Fibroblast of lung (primary cell): ENCODE measurements at regions not wholly inside any gene's neighbourhood (a gene's known extent, or its start where the extent isn't known, plus 50 kb on each side); places are given as distances from the start of the nearest gene placed in this dataset.

Source experiments
- DNase-seq, 2 donors: peaks; one replicate each; pipeline versions ENCODE4 v3.0.0 to v3.0.0-alpha.2; 2010; ENCODE audit warnings: low read depth in 2 of 2
- H2AFZ ChIP-seq: 2 replicates; pipeline ENCODE4 v1.5.1; 2012; ENCODE audit warnings: low read length, control low read depth, inconsistent platforms
- H3K27ac ChIP-seq: 2 replicates; pipeline ENCODE4 v1.5.1; 2011; ENCODE audit warnings: low read length, control low read depth; ENCODE audit not compliant: insufficient read depth
- H3K27me3 ChIP-seq: 2 replicates; pipeline ENCODE4 v1.5.1; 2011; ENCODE audit warnings: mild to moderate bottlenecking, low read length; ENCODE audit not compliant: control insufficient read depth, insufficient read depth
- H3K36me3 ChIP-seq: 2 replicates; pipeline ENCODE4 v1.5.1; 2011; ENCODE audit warnings: low read length; ENCODE audit not compliant: control insufficient read depth, insufficient read depth
- H3K4me1 ChIP-seq: 2 replicates; pipeline ENCODE4 v1.5.1; 2011; ENCODE audit warnings: low read length; ENCODE audit not compliant: control insufficient read depth, insufficient read depth; ENCODE audit errors: extremely low read depth
- H3K4me2 ChIP-seq: 2 replicates; pipeline ENCODE4 v1.5.1; 2011; ENCODE audit warnings: low read length, control low read depth; ENCODE audit not compliant: insufficient read depth; ENCODE audit errors: extremely low read depth
- H3K4me3 ChIP-seq, 4 experiments: fragments of 200-600 bp in 1 of 4; sonication (generic) in 1 of 4; replicated peaks in 1 of 4; 2 replicates each; pipeline ENCODE4 v1.5.1; 2011 to 2016; ENCODE audit warnings: low read length in 4 of 4, low read depth in 3 of 4, mild to moderate bottlenecking in 3 of 4, control low read depth in 2 of 4, inconsistent platforms in 1 of 4, mixed read lengths in 1 of 4; ENCODE audit not compliant: insufficient read depth in 1 of 4; ENCODE audit errors: control extremely low read depth in 1 of 4
- H3K79me2 ChIP-seq: 2 replicates; pipeline ENCODE4 v1.5.1; 2012; ENCODE audit warnings: mild to moderate bottlenecking, low read length, inconsistent platforms; ENCODE audit not compliant: control insufficient read depth, insufficient read depth
- H3K9ac ChIP-seq: 2 replicates; pipeline ENCODE4 v1.5.1; 2011; ENCODE audit warnings: mild to moderate bottlenecking, low read length, control low read depth; ENCODE audit not compliant: insufficient read depth
- H3K9me3 ChIP-seq: 2 replicates; pipeline ENCODE4 v1.5.1; 2012; ENCODE audit warnings: low read depth, low read length; ENCODE audit not compliant: control insufficient read depth, insufficient read depth
- H4K20me1 ChIP-seq: 2 replicates; pipeline ENCODE4 v1.5.1; 2011; ENCODE audit warnings: low read length; ENCODE audit not compliant: control insufficient read depth, insufficient read depth; ENCODE audit errors: extremely low read depth
- EZH2 ChIP-seq: IDR thresholded peaks from 2 replicates; pipeline ENCODE4 v1.5.1; 2012; ENCODE audit warnings: low read length, control low read depth, mild to moderate bottlenecking; ENCODE audit errors: missing control alignments
- TF ChIP-seq, protein P1 (sequence below), 2 donors: IDR thresholded peaks in 1 of 2; conservative IDR thresholded peaks in 1 of 2; 1 replicate in 1 of 2; 2 replicates in 1 of 2; pipeline ENCODE4 v1.5.1; 2011 to 2012; ENCODE audit warnings: low read length in 2 of 2, control low read depth in 1 of 2, inconsistent platforms in 1 of 2, low read depth in 1 of 2, mild to moderate bottlenecking in 1 of 2

DNA sequence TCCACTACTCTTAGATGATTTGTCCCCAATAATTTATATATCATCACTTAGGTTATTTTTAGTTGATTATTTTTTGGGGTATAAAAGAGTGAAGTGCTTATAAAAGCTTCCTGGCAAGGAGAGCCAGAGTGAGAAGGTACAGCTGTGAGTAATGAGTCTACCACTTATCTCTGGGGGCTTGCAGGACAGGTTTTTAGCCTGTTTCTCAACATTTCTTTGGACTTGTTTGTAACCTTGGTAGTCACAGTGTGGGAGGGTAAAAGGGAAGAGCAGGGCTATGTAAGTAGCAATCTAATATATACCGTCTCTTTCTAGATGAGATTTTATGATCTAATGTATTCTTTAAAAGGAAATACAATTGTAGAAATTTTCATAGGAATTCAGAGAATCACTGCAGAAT is 321.3 kb upstream of the GOLIM4 start:
- H3K4me3 ChIP-seq = no peak overlapping the region
- H3K4me1 ChIP-seq = no peaks in the 10 kb centered on the region
- no peak for TF ChIP-seq EZH2
- TF ChIP-seq, protein P1, sequence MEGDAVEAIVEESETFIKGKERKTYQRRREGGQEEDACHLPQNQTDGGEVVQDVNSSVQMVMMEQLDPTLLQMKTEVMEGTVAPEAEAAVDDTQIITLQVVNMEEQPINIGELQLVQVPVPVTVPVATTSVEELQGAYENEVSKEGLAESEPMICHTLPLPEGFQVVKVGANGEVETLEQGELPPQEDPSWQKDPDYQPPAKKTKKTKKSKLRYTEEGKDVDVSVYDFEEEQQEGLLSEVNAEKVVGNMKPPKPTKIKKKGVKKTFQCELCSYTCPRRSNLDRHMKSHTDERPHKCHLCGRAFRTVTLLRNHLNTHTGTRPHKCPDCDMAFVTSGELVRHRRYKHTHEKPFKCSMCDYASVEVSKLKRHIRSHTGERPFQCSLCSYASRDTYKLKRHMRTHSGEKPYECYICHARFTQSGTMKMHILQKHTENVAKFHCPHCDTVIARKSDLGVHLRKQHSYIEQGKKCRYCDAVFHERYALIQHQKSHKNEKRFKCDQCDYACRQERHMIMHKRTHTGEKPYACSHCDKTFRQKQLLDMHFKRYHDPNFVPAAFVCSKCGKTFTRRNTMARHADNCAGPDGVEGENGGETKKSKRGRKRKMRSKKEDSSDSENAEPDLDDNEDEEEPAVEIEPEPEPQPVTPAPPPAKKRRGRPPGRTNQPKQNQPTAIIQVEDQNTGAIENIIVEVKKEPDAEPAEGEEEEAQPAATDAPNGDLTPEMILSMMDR (conservative IDR thresholded peaks at IDR 0.05 in 1 of 2, IDR thresholded peaks at IDR 0.05 in 1 of 2; ENCODE audit: low read depth in 1 of 2, low read length in 2 of 2) = no peak
- no peaks in the 10 kb centered on the region for H3K9me3 ChIP-seq
- H3K9ac ChIP-seq = no peak overlapping the region
- H4K20me1 ChIP-seq = no peaks in the 10 kb centered on the region
- H3K27ac ChIP-seq = no peak overlapping the region
- H3K4me2 ChIP-seq = no peak overlapping the region
- no peaks in the 10 kb centered on the region for H3K27me3 ChIP-seq
- no peak overlapping the region for H2AFZ ChIP-seq
- no peaks in the 10 kb centered on the region for H3K79me2 ChIP-seq
- DNase-seq = no peak
- no peaks in the 10 kb centered on the region for H3K36me3 ChIP-seq

DNA sequence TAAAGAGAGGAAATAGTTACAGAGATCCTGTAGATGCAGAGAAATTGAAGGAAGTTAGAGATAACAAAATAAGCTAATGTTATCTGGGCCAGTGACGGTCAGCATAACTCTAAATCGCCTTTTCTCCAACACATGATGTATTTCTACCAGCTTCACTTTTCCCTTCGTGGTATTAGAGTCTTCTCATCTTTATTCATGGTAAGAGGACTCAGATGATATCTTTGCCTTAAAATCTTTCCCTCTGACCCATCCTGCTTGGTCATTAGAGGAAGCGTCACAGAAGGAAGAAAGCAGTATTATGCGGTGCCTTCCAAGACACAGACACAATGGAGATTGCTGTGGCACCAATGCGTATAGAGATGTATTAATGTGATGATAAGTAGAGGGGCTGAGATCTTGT is 320.7 kb upstream of the GOLIM4 start:
- H3K9ac ChIP-seq = no peak overlapping the region
- DNase-seq = no peak
- no peaks in the 10 kb centered on the region for H3K27me3 ChIP-seq
- no peak overlapping the region for H3K4me3 ChIP-seq
- H3K79me2 ChIP-seq = no peaks in the 10 kb centered on the region
- no peaks in the 10 kb centered on the region for H4K20me1 ChIP-seq
- H3K36me3 ChIP-seq = no peaks in the 10 kb centered on the region
- TF ChIP-seq EZH2 = no peak
- TF ChIP-seq, protein P1 (conservative IDR thresholded peaks at IDR 0.05 in 1 of 2, IDR thresholded peaks at IDR 0.05 in 1 of 2; ENCODE audit: low read depth in 1 of 2, low read length in 2 of 2) = no peak
- no peak overlapping the region for H2AFZ ChIP-seq
- no peak overlapping the region for H3K27ac ChIP-seq
- H3K9me3 ChIP-seq = no peaks in the 10 kb centered on the region
- no peaks in the 10 kb centered on the region for H3K4me1 ChIP-seq
- H3K4me2 ChIP-seq = no peak overlapping the region

DNA sequence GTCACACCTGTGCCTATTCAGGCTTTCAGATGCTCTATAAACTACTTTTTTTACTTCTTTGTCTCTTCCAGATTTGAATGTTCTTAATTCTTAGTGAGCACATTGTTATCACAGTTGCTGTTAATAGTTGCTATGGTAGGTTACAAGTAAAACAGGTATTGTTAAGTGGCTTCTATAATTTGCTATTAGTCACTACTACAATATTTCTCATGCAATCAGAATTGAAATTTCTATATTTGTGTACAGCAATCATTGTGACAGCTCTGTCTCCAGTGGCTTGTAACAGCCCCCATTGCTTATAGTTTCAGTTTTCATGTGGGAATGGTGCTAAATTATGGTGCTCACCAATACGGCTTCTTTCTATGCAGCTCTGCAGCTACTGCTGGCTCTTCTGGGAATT is 318.4 kb upstream of the GOLIM4 start:
- Histone ChIP-seq H3K4me1 (no peaks in the 10 kb centered on the region), H3K4me3 (no peak overlapping the region), H2AFZ (no peak overlapping the region), H3K79me2 (no peaks in the 10 kb centered on the region), H3K27ac (no peak overlapping the region), H3K27me3 (no peaks in the 10 kb centered on the region), H3K4me2 (no peak overlapping the region), H3K9ac (no peak overlapping the region), H3K9me3 (no peaks in the 10 kb centered on the region), H3K36me3 (no peaks in the 10 kb centered on the region), H4K20me1 (no peaks in the 10 kb centered on the region)
- DNase-seq = no peak
- TF ChIP-seq, protein P1 (conservative IDR thresholded peaks at IDR 0.05 in 1 of 2, IDR thresholded peaks at IDR 0.05 in 1 of 2; ENCODE audit: low read depth in 1 of 2, low read length in 2 of 2) = no peak
